ENCODE measurements at regions not wholly inside any gene's neighbourhood (a gene's known extent, or its start where the extent isn't known, plus 50 kb on each side); places are given as distances from the start of the nearest gene placed in this dataset.

GRCh38 chr2:34875091-34875745, 1276.1 kb upstream of the FAM98A start:
- DNase-seq (ENCODE audit: low read depth in 1 of 2, low spot score in 1 of 2), result no peak
- TF ChIP-seq CTCF (IDR thresholded peaks at IDR 0.05; ENCODE audit: insufficient read depth, low read length) (no peak), SPI1 (IDR thresholded peaks at IDR 0.05; ENCODE audit: borderline replicate concordance, low read depth) (no peak), GABPA (IDR thresholded peaks at IDR 0.05; ENCODE audit: low read depth) (no peak), POLR2AphosphoS5 (IDR thresholded peaks at IDR 0.05; ENCODE audit: low read depth) (no peak), REST (IDR thresholded peaks at IDR 0.05; ENCODE audit: insufficient replicate concordance, low read depth) (no peak)
- H3K27ac ChIP-seq (replicated peaks), result no peak overlapping the region
- H3K27me3 ChIP-seq (ENCODE audit: insufficient read depth, poor library complexity, severe bottlenecking), result no peaks in the 10 kb centered on the region
- no peak overlapping the region for H3K4me3 ChIP-seq (replicated peaks; ENCODE audit: insufficient read depth, low read length)

- TF ChIP-seq SPI1 (IDR thresholded peaks at IDR 0.05; ENCODE audit: borderline replicate concordance, low read depth), result no peak
- TF ChIP-seq REST (IDR thresholded peaks at IDR 0.05; ENCODE audit: insufficient replicate concordance, low read depth), result no peak
- TF ChIP-seq CTCF (IDR thresholded peaks at IDR 0.05; ENCODE audit: insufficient read depth, low read length), result no peak
- no peak for TF ChIP-seq POLR2AphosphoS5 (IDR thresholded peaks at IDR 0.05; ENCODE audit: low read depth)
- no peak for TF ChIP-seq GABPA (IDR thresholded peaks at IDR 0.05; ENCODE audit: low read depth)
These were observed 1254.5 kb upstream of the FAM98A start for GRCh38 chr2:34853646-34854045.

GRCh38 chr2:34851804-34852203, 1252.7 kb upstream of the FAM98A start:
- no peak for TF ChIP-seq CTCF (IDR thresholded peaks at IDR 0.05; ENCODE audit: insufficient read depth, low read length)
- TF ChIP-seq SPI1 (IDR thresholded peaks at IDR 0.05; ENCODE audit: borderline replicate concordance, low read depth), result no peak
- TF ChIP-seq POLR2AphosphoS5 (IDR thresholded peaks at IDR 0.05; ENCODE audit: low read depth), result no peak
- TF ChIP-seq GABPA (IDR thresholded peaks at IDR 0.05; ENCODE audit: low read depth), result no peak
- TF ChIP-seq REST (IDR thresholded peaks at IDR 0.05; ENCODE audit: insufficient replicate concordance, low read depth), result no peak
- H3K27me3 ChIP-seq (ENCODE audit: insufficient read depth, poor library complexity, severe bottlenecking), result no peaks in the 10 kb centered on the region
- H3K27ac ChIP-seq (replicated peaks), result no peak overlapping the region

More at GRCh38 chr2:34853646-34854045, 1254.5 kb upstream of the FAM98A start:
- Histone ChIP-seq H3K27me3 (ENCODE audit: insufficient read depth, poor library complexity, severe bottlenecking) (no peaks in the 10 kb centered on the region), H3K4me3 (replicated peaks; ENCODE audit: insufficient read depth, low read length) (no peak overlapping the region), H3K27ac (replicated peaks) (no peak overlapping the region)
- DNase-seq (ENCODE audit: low read depth in 1 of 2, low spot score in 1 of 2), result no peak

More at GRCh38 chr2:34851804-34852203, 1252.7 kb upstream of the FAM98A start:
- no peak for DNase-seq (ENCODE audit: low read depth in 1 of 2, low spot score in 1 of 2)
- H3K4me3 ChIP-seq (replicated peaks; ENCODE audit: insufficient read depth, low read length), result no peak overlapping the region

All from HL-60 (cell line).